OCI-LY1 (cell line): ENCODE measurements at regions not wholly inside any gene's neighbourhood (a gene's known extent, or its start where the extent isn't known, plus 50 kb on each side); places are given as distances from the start of the nearest gene placed in this dataset.
"Not testable (repeated sequence)": the region's sequence is repeated elsewhere in the genome, so short reads cannot be mapped to it uniquely, and the experiment has no call there.

Experiments
- H2AFZ ChIP-seq: fragments of 200-600 bp; sonication (generic), shearing (Covaris generic); 2 replicates; pipeline ENCODE4 v1.6.0; 2014; ENCODE audit warnings: antibody characterized with exemption, mild to moderate bottlenecking, low read length
- H3F3A ChIP-seq: fragments of 200-600 bp; sonication (generic), shearing (Covaris generic); 2 replicates; pipeline ENCODE4 v1.6.0; 2014; ENCODE audit warnings: mild to moderate bottlenecking, antibody characterized with exemption, low read length, moderate library complexity; ENCODE audit not compliant: insufficient read depth
- H3K27ac ChIP-seq: fragments of 200-600 bp; sonication (generic); 2 replicates; pipeline ENCODE4 v1.5.1; 2014; ENCODE audit warnings: low read length, mixed run types, mild to moderate bottlenecking, low read depth; ENCODE audit not compliant: poor library complexity, severe bottlenecking
- H3K27me3 ChIP-seq: fragments of 200-600 bp; sonication (generic); 2 replicates; pipeline ENCODE4 v1.6.0; 2014; ENCODE audit warnings: antibody characterized with exemption, mild to moderate bottlenecking, low read length, moderate library complexity; ENCODE audit not compliant: insufficient read depth
- H3K36me3 ChIP-seq: fragments of 200-600 bp; sonication (generic); 2 replicates; pipeline ENCODE4 v1.6.1; 2014; ENCODE audit warnings: mild to moderate bottlenecking, antibody characterized with exemption, low read length, moderate library complexity, mixed read lengths; ENCODE audit not compliant: insufficient read depth
- H3K4me1 ChIP-seq: fragments of 200-600 bp; sonication (generic); 2 replicates; pipeline ENCODE4 v1.5.1; 2014; ENCODE audit warnings: mild to moderate bottlenecking, low read length, moderate library complexity; ENCODE audit not compliant: insufficient read depth, severe bottlenecking
- H3K4me2 ChIP-seq: fragments of 200-600 bp; sonication (generic), shearing (Covaris generic); 2 replicates; pipeline ENCODE4 v1.6.1; 2014; ENCODE audit warnings: low read length
- H3K4me3 ChIP-seq: fragments of 200-600 bp; sonication (generic); 2 replicates; pipeline ENCODE4 v1.5.1; 2014; ENCODE audit warnings: low read length, low read depth, mild to moderate bottlenecking, mixed read lengths; ENCODE audit not compliant: poor library complexity, severe bottlenecking
- H3K79me2 ChIP-seq: fragments of 200-600 bp; shearing (Covaris generic); 2 replicates; pipeline ENCODE4 v1.6.1; 2016; ENCODE audit warnings: mixed run types, low read length, mixed read lengths; ENCODE audit not compliant: insufficient read depth
- H3K9ac ChIP-seq: fragments of 200-600 bp; sonication (generic), shearing (Covaris generic); 2 replicates; pipeline ENCODE4 v1.6.1; 2014; ENCODE audit warnings: mild to moderate bottlenecking, low read length, mixed read lengths
- H3K9me2 ChIP-seq: fragments of 200-600 bp; sonication (generic), shearing (Covaris generic); 2 replicates; pipeline ENCODE4 v1.6.1; 2014; ENCODE audit warnings: low read depth, mild to moderate bottlenecking, low read length, mixed read lengths
- H3K9me3 ChIP-seq: fragments of 200-600 bp; shearing (Covaris generic); 2 replicates; pipeline ENCODE4 v1.6.1; 2014; ENCODE audit warnings: low read length, mixed read lengths
- H4K20me1 ChIP-seq: fragments of 200-600 bp; sonication (generic), shearing (Covaris generic); 2 replicates; pipeline ENCODE4 v1.6.0; 2016; ENCODE audit warnings: mild to moderate bottlenecking, low read length; ENCODE audit not compliant: insufficient read depth
- CTCF ChIP-seq: fragments of 200-600 bp; sonication (generic), shearing (Covaris generic); IDR thresholded peaks from 2 replicates; pipeline ENCODE4 v1.5.1; 2017; ENCODE audit warnings: mild to moderate bottlenecking, antibody characterized with exemption, low read length, moderate library complexity, mixed read lengths
- EZH2 ChIP-seq: fragments of 200-600 bp; sonication (generic), shearing (Covaris generic); IDR thresholded peaks from 2 replicates; pipeline ENCODE4 v1.8.0; 2017; ENCODE audit warnings: borderline replicate concordance, mixed run types, mild to moderate bottlenecking, antibody characterized with exemption, low read length, moderate library complexity, mixed read lengths

GRCh38 chr18:43785158-43785557, 507.9 kb upstream of the SYT4 start:
- no peaks in the 10 kb centered on the region for H3K9me2 ChIP-seq
- H3K4me2 ChIP-seq, result no peak overlapping the region
- H3K4me1 ChIP-seq, result no peaks in the 10 kb centered on the region
- H4K20me1 ChIP-seq, result no peaks in the 10 kb centered on the region
- H3K4me3 ChIP-seq, result no peak overlapping the region
- H3K79me2 ChIP-seq, result no peaks in the 10 kb centered on the region
- H2AFZ ChIP-seq, result no peak overlapping the region
- no peaks in the 10 kb centered on the region for H3K9me3 ChIP-seq
- H3K36me3 ChIP-seq, result no peaks in the 10 kb centered on the region
- no peaks in the 10 kb centered on the region for H3F3A ChIP-seq
- H3K27ac ChIP-seq, result no peak overlapping the region
- no peak for TF ChIP-seq CTCF
- TF ChIP-seq EZH2, result no peak
- no peak overlapping the region for H3K9ac ChIP-seq
- no peaks in the 10 kb centered on the region for H3K27me3 ChIP-seq

GRCh38 chr18:43786893-43787292, 509.6 kb upstream of the SYT4 start:
- Histone ChIP-seq H3K27me3 (no peaks in the 10 kb centered on the region), H3K4me3 (no peak overlapping the region), H3K79me2 (no peaks in the 10 kb centered on the region), H3K36me3 (no peaks in the 10 kb centered on the region), H4K20me1 (no peaks in the 10 kb centered on the region), H3K4me1 (no peaks in the 10 kb centered on the region), H3K9ac (no peak overlapping the region), H3K9me3 (no peaks in the 10 kb centered on the region), H3F3A (no peaks in the 10 kb centered on the region), H3K4me2 (no peak overlapping the region), H3K27ac (no peak overlapping the region), H2AFZ (no peak overlapping the region), H3K9me2 (no peaks in the 10 kb centered on the region)
- TF ChIP-seq EZH2 (no peak), CTCF (no peak)

- not testable (repeated sequence) for H3K27me3 ChIP-seq, H4K20me1 ChIP-seq, H3K4me3 ChIP-seq, H3K4me1 ChIP-seq, H3K9me2 ChIP-seq, H3K9me3 ChIP-seq, H3F3A ChIP-seq, H2AFZ ChIP-seq, H3K79me2 ChIP-seq, H3K4me2 ChIP-seq, H3K9ac ChIP-seq, H3K27ac ChIP-seq, H3K36me3 ChIP-seq
Measured at GRCh38 chr18:43787721-43788120, 510.4 kb upstream of the SYT4 start.

GRCh38 chr18:43789234-43790000, 512.1 kb upstream of the SYT4 start:
- Histone ChIP-seq H3K9me3 (no peaks in the 10 kb centered on the region), H3K9me2 (no peaks in the 10 kb centered on the region), H3K4me3 (no peak overlapping the region), H3K4me1 (no peaks in the 10 kb centered on the region), H3K27me3 (no peaks in the 10 kb centered on the region), H3K79me2 (no peaks in the 10 kb centered on the region), H3K27ac (no peak overlapping the region), H3K4me2 (no peak overlapping the region), H4K20me1 (no peaks in the 10 kb centered on the region), H3K36me3 (no peaks in the 10 kb centered on the region), H3K9ac (no peak overlapping the region), H2AFZ (no peak overlapping the region), H3F3A (no peaks in the 10 kb centered on the region)
- TF ChIP-seq EZH2 (no peak), CTCF (no peak)
